UCSD-AML1 (cell line): ENCODE measurements at regions not wholly inside any gene's neighbourhood (a gene's known extent, or its start where the extent isn't known, plus 50 kb on each side); places are given as distances from the start of the nearest gene placed in this dataset.
"Not testable (repeated sequence)": the region's sequence is repeated elsewhere in the genome, so short reads cannot be mapped to it uniquely, and the experiment has no call there.

ENCODE experiments used
- DNase-seq: peaks from one replicate; lab custom pipeline; 2025; ENCODE audit not compliant: unreplicated experiment; lab: John Stamatoyannopoulos, UW

GRCh38 chr17:71176928-71177443, 943.8 kb upstream of the SOX9 start:
- DNase-seq: no peak

GRCh38 chr17:71180801-71181385, 939.9 kb upstream of the SOX9 start:
- no peak for DNase-seq

- no peak for DNase-seq
Observed at GRCh38 chr17:71183066-71183660, 937.7 kb upstream of the SOX9 start.

- no peak for DNase-seq
Observed at GRCh38 chr17:71184716-71185115, 936.1 kb upstream of the SOX9 start.

GRCh38 chr17:71187145-71187878, 933.5 kb upstream of the SOX9 start:
- no peak for DNase-seq

GRCh38 chr17:71188811-71189492, 931.9 kb upstream of the SOX9 start:
- DNase-seq: no peak

GRCh38 chr17:71189493-71189831, 931.4 kb upstream of the SOX9 start:
- no peak for DNase-seq

- no peak for DNase-seq
Observed at GRCh38 chr17:71192039-71192555, 928.7 kb upstream of the SOX9 start.

- no peak for DNase-seq
Observed at GRCh38 chr17:71192848-71193247, 928.0 kb upstream of the SOX9 start.

GRCh38 chr17:71200597-71200996, 920.2 kb upstream of the SOX9 start:
- DNase-seq: no peak

GRCh38 chr17:71201639-71202038, 919.2 kb upstream of the SOX9 start:
- no peak for DNase-seq

- no peak for DNase-seq
Observed at GRCh38 chr17:71202449-71202848, 918.4 kb upstream of the SOX9 start.

GRCh38 chr17:71203953-71204352, 916.9 kb upstream of the SOX9 start:
- no peak for DNase-seq

GRCh38 chr17:71205951-71206350, 914.9 kb upstream of the SOX9 start:
- DNase-seq: not testable (repeated sequence)

GRCh38 chr17:71208111-71208704, 912.6 kb upstream of the SOX9 start:
- no peak for DNase-seq

GRCh38 chr17:71213936-71214335, 906.9 kb upstream of the SOX9 start:
- DNase-seq: no peak

GRCh38 chr17:71217769-71218168, 903.1 kb upstream of the SOX9 start:
- no peak for DNase-seq

GRCh38 chr17:71224824-71225575, 895.8 kb upstream of the SOX9 start:
- no peak for DNase-seq

- no peak for DNase-seq
Observed at GRCh38 chr17:71227841-71228240, 893.0 kb upstream of the SOX9 start.

- DNase-seq: no peak
Observed at GRCh38 chr17:71229070-71229469, 891.8 kb upstream of the SOX9 start.
